WTC11 (cell line): ENCODE measurements at regions not wholly inside any gene's neighbourhood (a gene's known extent, or its start where the extent isn't known, plus 50 kb on each side); places are given as distances from the start of the nearest gene placed in this dataset.
A peak's percentile ranks its signal among the peaks of the same experiment; 100 is the strongest.

Source experiments
- ATAC-seq: fragments of 200-7000 bp; cut with Tn5 transposase; 2 replicates; pipeline ENCODE4 v1.10.0; 2021; ENCODE audit warnings: mild to moderate bottlenecking, moderate library complexity
- CTCF ChIA-PET: fragments of 300-600 bp; sonication (Branson Sonifier 250); formaldehyde crosslinking; loops from one replicate; lab custom pipeline; 2021; ENCODE audit warnings: antibody characterized with exemption; lab: Charles Lee
- POLR2A ChIA-PET: fragments of 350-600 bp; sonication (Branson Sonifier 250); formaldehyde crosslinking; loops from one replicate; lab custom pipeline; 2021; ENCODE audit warnings: antibody characterized with exemption; lab: Charles Lee
- DNase-seq: peaks from one replicate; pipeline ENCODE4 v3.0.0; 2021; ENCODE audit warnings: low spot score
- H3K27ac Mint-ChIP-seq: 2 replicates; pipeline ENCODE4 v1.8.0; 2021; ENCODE audit warnings: mixed read lengths
- H3K27me3 Mint-ChIP-seq: 2 replicates; pipeline ENCODE4 v1.8.0; 2021; ENCODE audit warnings: low read depth, mild to moderate bottlenecking, moderate library complexity, mixed read lengths
- H3K36me3 Mint-ChIP-seq: 2 replicates; pipeline ENCODE4 v1.8.0; 2021; ENCODE audit warnings: mixed read lengths
- H3K4me1 Mint-ChIP-seq: 2 replicates; pipeline ENCODE4 v1.8.0; 2022; ENCODE audit warnings: mixed read lengths
- H3K4me3 Mint-ChIP-seq: 2 replicates; pipeline ENCODE4 v1.8.0; 2021; ENCODE audit warnings: mild to moderate bottlenecking, moderate library complexity, mixed read lengths
- H3K9me3 Mint-ChIP-seq: 2 replicates; pipeline ENCODE4 v1.8.0; 2021; ENCODE audit warnings: mixed read lengths
- ARID4B ChIP-seq: sonication (generic); formaldehyde crosslinking; IDR thresholded peaks from 2 replicates; pipeline ENCODE4 v1.8.0; 2023; ENCODE audit warnings: missing genetic modification reagents, mild to moderate bottlenecking, borderline replicate concordance
- CTCF ChIP-seq: fragments of 200-600 bp; IDR thresholded peaks from 2 replicates; pipeline ENCODE4 v1.8.0; 2022; ENCODE audit warnings: antibody characterized with exemption
- ERG ChIP-seq: fragments of 250-450 bp; sonication (Bioruptor Pico); IDR thresholded peaks from 2 replicates; pipeline ENCODE4 v1.8.0; 2021; ENCODE audit warnings: mild to moderate bottlenecking
- ESRRA ChIP-seq: sonication (generic); formaldehyde crosslinking; IDR thresholded peaks from 2 replicates; pipeline ENCODE4 v1.8.1; 2022; ENCODE audit warnings: mild to moderate bottlenecking, missing genetic modification reagents, borderline replicate concordance
- ETV6 ChIP-seq: sonication (generic); formaldehyde crosslinking; IDR thresholded peaks from 2 replicates; pipeline ENCODE4 v1.8.1; 2022; ENCODE audit warnings: mild to moderate bottlenecking, missing genetic modification reagents
- FOXJ3 ChIP-seq: sonication (generic); formaldehyde crosslinking; IDR thresholded peaks from 2 replicates; pipeline ENCODE4 v1.9.0; 2021; ENCODE audit warnings: missing genetic modification reagents, mild to moderate bottlenecking, borderline replicate concordance
- KAT7 ChIP-seq: sonication (generic); formaldehyde crosslinking; IDR thresholded peaks from 2 replicates; pipeline ENCODE4 v1.8.1; 2023; ENCODE audit warnings: missing genetic modification reagents, mild to moderate bottlenecking, borderline replicate concordance
- MAX ChIP-seq: sonication (generic); formaldehyde crosslinking; IDR thresholded peaks from 2 replicates; pipeline ENCODE4 v1.8.0; 2022; ENCODE audit warnings: mild to moderate bottlenecking, missing genetic modification reagents
- NR2C2 ChIP-seq: sonication (generic); formaldehyde crosslinking; IDR thresholded peaks from 2 replicates; pipeline ENCODE4 v1.8.0; 2022; ENCODE audit warnings: mild to moderate bottlenecking, missing genetic modification reagents
- RELA ChIP-seq: sonication (generic); formaldehyde crosslinking; IDR thresholded peaks from 2 replicates; pipeline ENCODE4 v1.8.1; 2022; ENCODE audit warnings: missing genetic modification reagents, mild to moderate bottlenecking, borderline replicate concordance
- TEAD4 ChIP-seq: sonication (generic); formaldehyde crosslinking; IDR thresholded peaks from 2 replicates; pipeline ENCODE4 v1.8.0; 2022; ENCODE audit warnings: mild to moderate bottlenecking, missing genetic modification reagents
- TP53 ChIP-seq: sonication (generic); formaldehyde crosslinking; IDR thresholded peaks from 2 replicates; pipeline ENCODE4 v1.8.1; 2023; ENCODE audit warnings: mild to moderate bottlenecking, missing genetic modification reagents
- ZMAT4 ChIP-seq: fragments of 250-450 bp; sonication (Bioruptor Pico); IDR thresholded peaks from 2 replicates; pipeline ENCODE4 v1.9.0; 2021; ENCODE audit warnings: mild to moderate bottlenecking
- ZNF138 ChIP-seq: sonication (generic); formaldehyde crosslinking; conservative IDR thresholded peaks from 2 replicates; pipeline ENCODE4 v1.8.1; 2022; ENCODE audit warnings: mild to moderate bottlenecking, moderate library complexity, missing genetic modification reagents
- ZNF263 ChIP-seq: sonication (generic); formaldehyde crosslinking; IDR thresholded peaks from 2 replicates; pipeline ENCODE4 v1.8.1; 2022; ENCODE audit warnings: low read depth, mild to moderate bottlenecking, moderate library complexity, missing genetic modification reagents
- ZNF423 ChIP-seq: fragments of 250-450 bp; sonication (Bioruptor Pico); IDR thresholded peaks from 2 replicates; pipeline ENCODE4 v2.1.2; 2022; ENCODE audit warnings: mild to moderate bottlenecking, moderate library complexity
- ZNF532 ChIP-seq: fragments of 250-450 bp; sonication (Bioruptor Pico); IDR thresholded peaks from 2 replicates; pipeline ENCODE4 v1.9.0; 2021; ENCODE audit warnings: mild to moderate bottlenecking, borderline replicate concordance

GRCh38 chr20:40738976-40739375 is 49.9 kb upstream of the MAFB start:
- Mint-ChIP-seq H3K27me3 (no peaks in the 10 kb centered on the region), H3K27ac (no peak overlapping the region), H3K4me1 (peaks cover 28% of the 10 kb centered on the region), H3K9me3 (no peaks in the 10 kb centered on the region), H3K4me3 (no peak overlapping the region), H3K36me3 (no peaks in the 10 kb centered on the region)
- CTCF ChIA-PET: interaction anchor here (0.8 to 3.9 kb wide), 12 partner anchors 12 to 866 kb away, joined by 3 to 55 read pairs (median 4); no protein-coding TSS in a partner anchor
- no peak for ATAC-seq
- no peak for DNase-seq
- POLR2A ChIA-PET: no interaction called here
- TF ChIP-seq MAX (no peak), ETV6 (CRISPR knock-in tag) (no peak), ZMAT4 (CRISPR knock-in tag) (no peak), ZNF532 (CRISPR knock-in tag) (no peak), TEAD4 (CRISPR knock-in tag) (no peak), ZNF423 (CRISPR knock-in tag) (no peak), NR2C2 (CRISPR knock-in tag) (no peak), ZNF138 (CRISPR knock-in tag) (no peak), FOXJ3 (no peak), CTCF (no peak)

GRCh38 chr20:40739841-40740240 is 50.8 kb upstream of the MAFB start:
- DNase-seq (no peak), ATAC-seq (no peak)
- Mint-ChIP-seq H3K9me3 (no peaks in the 10 kb centered on the region), H3K27me3 (no peaks in the 10 kb centered on the region), H3K4me3 (no peak overlapping the region), H3K4me1 (peaks cover 31% of the 10 kb centered on the region), H3K36me3 (no peaks in the 10 kb centered on the region), H3K27ac (no peak overlapping the region)
- no peak for TF ChIP-seq KAT7 (CRISPR knock-in tag)
- no peak for TF ChIP-seq MAX
- no peak for TF ChIP-seq ESRRA (CRISPR knock-in tag)
- TF ChIP-seq TP53 (CRISPR knock-in tag): no peak
- TF ChIP-seq NR2C2 (CRISPR knock-in tag): no peak
- TF ChIP-seq RELA: no peak
- ChIA-PET CTCF (interaction anchor here (0.5 to 3.9 kb wide), 11 partner anchors 11 to 517 kb away, joined by 3 to 55 read pairs (median 8); no protein-coding TSS in a partner anchor), POLR2A (no interaction called here)

- no peak overlapping the region for H3K4me3 Mint-ChIP-seq
- H3K4me1 Mint-ChIP-seq: peaks cover 31% of the 10 kb centered on the region
- no peaks in the 10 kb centered on the region for H3K9me3 Mint-ChIP-seq
- ChIA-PET POLR2A (no interaction called here), CTCF (interaction anchor here (0.6 to 3.9 kb wide), 58 partner anchors 9 to 1338 kb away, joined by 3 to 55 read pairs (median 4); partner anchors contain the start of gene MAFB)
- H3K27me3 Mint-ChIP-seq: no peaks in the 10 kb centered on the region
- no peak overlapping the region for H3K27ac Mint-ChIP-seq
- no peaks in the 10 kb centered on the region for H3K36me3 Mint-ChIP-seq
- DNase-seq (peak; percentile 66), ATAC-seq (peak; percentile 78)
- no peak for TF ChIP-seq ARID4B (CRISPR knock-in tag)
- no peak for TF ChIP-seq ZNF263 (CRISPR knock-in tag)
- no peak for TF ChIP-seq ERG
Measured at GRCh38 chr20:40741507-40742106, 52.6 kb upstream of the MAFB start.
